MG63 (cell line): ENCODE measurements at regions not wholly inside any gene's neighbourhood (a gene's known extent, or its start where the extent isn't known, plus 50 kb on each side); places are given as distances from the start of the nearest gene placed in this dataset.
A peak's percentile ranks its signal among the peaks of the same experiment; 100 is the strongest.

Experiments used
- DNase-seq: peaks from one replicate; pipeline ENCODE4 v3.0.0-alpha.2; 2020
- H3K27me3 ChIP-seq: fragments of 250-450 bp; sonication (Bioruptor Pico); 2 replicates; pipeline ENCODE4 v1.5.1; 2020; ENCODE audit warnings: mild to moderate bottlenecking, moderate library complexity
- H3K36me3 ChIP-seq: fragments of 250-450 bp; sonication (Bioruptor Pico); 2 replicates; pipeline ENCODE4 v1.5.1; 2020; ENCODE audit warnings: mild to moderate bottlenecking, moderate library complexity
- H3K4me3 ChIP-seq: fragments of 250-450 bp; sonication (Bioruptor Pico); 2 replicates; pipeline ENCODE4 v1.5.1; 2020; ENCODE audit warnings: mild to moderate bottlenecking, moderate library complexity
- H3K9me3 ChIP-seq: fragments of 250-450 bp; sonication (Bioruptor Pico); 2 replicates; pipeline ENCODE4 v1.5.1; 2020; ENCODE audit warnings: mild to moderate bottlenecking, moderate library complexity

GRCh38 chr12:125311050-125311449 lies 245.8 kb downstream of the AACS start:
- Histone ChIP-seq H3K4me3 (no peak overlapping the region), H3K27me3 (no peaks in the 10 kb centered on the region; the same call in 1 of the 2 replicates), H3K36me3 (no peaks in the 10 kb centered on the region), H3K9me3 (no peaks in the 10 kb centered on the region)
- DNase-seq = no peak

GRCh38 chr12:125312471-125312870 lies 247.2 kb downstream of the AACS start:
- Histone ChIP-seq H3K4me3 (no peak overlapping the region), H3K27me3 (no peaks in the 10 kb centered on the region), H3K36me3 (no peaks in the 10 kb centered on the region), H3K9me3 (no peaks in the 10 kb centered on the region)
- DNase-seq = no peak

- no peak for DNase-seq
- no peaks in the 10 kb centered on the region for H3K9me3 ChIP-seq
Observed at GRCh38 chr12:125314051-125314755, 249.0 kb downstream of the AACS start.

GRCh38 chr12:125315771-125316170 lies 250.5 kb downstream of the AACS start:
- no peaks in the 10 kb centered on the region for H3K36me3 ChIP-seq
- no peak for DNase-seq
- H3K4me3 ChIP-seq = no peak overlapping the region
- no peaks in the 10 kb centered on the region for H3K9me3 ChIP-seq
- H3K27me3 ChIP-seq = no peaks in the 10 kb centered on the region

More at GRCh38 chr12:125314051-125314755, 249.0 kb downstream of the AACS start:
- Histone ChIP-seq H3K4me3 (no peak overlapping the region), H3K27me3 (no peaks in the 10 kb centered on the region), H3K36me3 (no peaks in the 10 kb centered on the region)

- H3K4me3 ChIP-seq = no peak overlapping the region
- no peak for DNase-seq
- H3K9me3 ChIP-seq = no peaks in the 10 kb centered on the region
- H3K36me3 ChIP-seq = no peaks in the 10 kb centered on the region
- no peaks in the 10 kb centered on the region for H3K27me3 ChIP-seq
Observed at GRCh38 chr12:125320177-125320576, 254.9 kb downstream of the AACS start.

GRCh38 chr12:125324861-125325490 lies 259.7 kb downstream of the AACS start:
- Histone ChIP-seq H3K36me3 (no peaks in the 10 kb centered on the region), H3K4me3 (no peak overlapping the region), H3K27me3 (no peaks in the 10 kb centered on the region), H3K9me3 (no peaks in the 10 kb centered on the region)
- DNase-seq = no peak

- H3K36me3 ChIP-seq = no peaks in the 10 kb centered on the region
- no peaks in the 10 kb centered on the region for H3K9me3 ChIP-seq
- H3K4me3 ChIP-seq = no peak overlapping the region
- H3K27me3 ChIP-seq = no peaks in the 10 kb centered on the region
- DNase-seq = peak; percentile 45
Observed at GRCh38 chr12:125329239-125330102, 264.2 kb downstream of the AACS start.

GRCh38 chr12:125330645-125331341 lies 265.6 kb downstream of the AACS start:
- DNase-seq = peak; percentile 69
- Histone ChIP-seq H3K27me3 (no peaks in the 10 kb centered on the region), H3K36me3 (no peaks in the 10 kb centered on the region), H3K4me3 (peak overlapping the region; percentile 44), H3K9me3 (no peaks in the 10 kb centered on the region)

GRCh38 chr12:125331342-125332052 lies 266.3 kb downstream of the AACS start:
- H3K4me3 ChIP-seq = peak overlapping the region; percentile 44
- no peaks in the 10 kb centered on the region for H3K27me3 ChIP-seq
- no peaks in the 10 kb centered on the region for H3K36me3 ChIP-seq
- H3K9me3 ChIP-seq = no peaks in the 10 kb centered on the region
- DNase-seq = no peak

GRCh38 chr12:125332900-125333299 lies 267.7 kb downstream of the AACS start:
- Histone ChIP-seq H3K36me3 (no peaks in the 10 kb centered on the region), H3K27me3 (0 out of 2 replicates have a peak, but pooled peaks cover 2% of the 10 kb centered on the region), H3K4me3 (no peak overlapping the region), H3K9me3 (no peaks in the 10 kb centered on the region)
- DNase-seq = no peak

GRCh38 chr12:125336246-125336645 lies 271.0 kb downstream of the AACS start:
- no peak overlapping the region for H3K4me3 ChIP-seq
- no peaks in the 10 kb centered on the region for H3K36me3 ChIP-seq
- no peaks in the 10 kb centered on the region for H3K9me3 ChIP-seq
- no peak for DNase-seq
- H3K27me3 ChIP-seq = 0 out of 2 replicates have a peak, but pooled peaks cover 2% of the 10 kb centered on the region

GRCh38 chr12:125340791-125341190 lies 275.6 kb downstream of the AACS start:
- no peaks in the 10 kb centered on the region for H3K9me3 ChIP-seq
- no peak overlapping the region for H3K4me3 ChIP-seq
- 0 out of 2 replicates have a peak, but pooled peaks cover 2% of the 10 kb centered on the region for H3K27me3 ChIP-seq
- peak; percentile 73 for DNase-seq
- no peaks in the 10 kb centered on the region for H3K36me3 ChIP-seq

GRCh38 chr12:125341422-125341821 lies 276.2 kb downstream of the AACS start:
- H3K4me3 ChIP-seq = no peak overlapping the region
- no peak for DNase-seq
- H3K9me3 ChIP-seq = no peaks in the 10 kb centered on the region
- no peaks in the 10 kb centered on the region for H3K36me3 ChIP-seq
- H3K27me3 ChIP-seq = 0 out of 2 replicates have a peak, but pooled peaks cover 2% of the 10 kb centered on the region

- no peaks in the 10 kb centered on the region for H3K36me3 ChIP-seq
- H3K9me3 ChIP-seq = no peaks in the 10 kb centered on the region
- no peak overlapping the region for H3K4me3 ChIP-seq
- no peak for DNase-seq
- no peaks in the 10 kb centered on the region for H3K27me3 ChIP-seq
Observed at GRCh38 chr12:125343649-125344048, 278.4 kb downstream of the AACS start.

GRCh38 chr12:125346362-125346761 lies 281.1 kb downstream of the AACS start:
- DNase-seq = no peak
- H3K36me3 ChIP-seq = no peaks in the 10 kb centered on the region
- H3K4me3 ChIP-seq = no peak overlapping the region
- no peaks in the 10 kb centered on the region for H3K27me3 ChIP-seq
- H3K9me3 ChIP-seq = no peaks in the 10 kb centered on the region

GRCh38 chr12:125351788-125352187 lies 286.6 kb downstream of the AACS start:
- Histone ChIP-seq H3K36me3 (no peaks in the 10 kb centered on the region), H3K9me3 (no peaks in the 10 kb centered on the region), H3K4me3 (no peak overlapping the region), H3K27me3 (no peaks in the 10 kb centered on the region)
- DNase-seq = no peak
